NOMO-1 treated with dmso at 0.1 percent for 144 hours (cell line): ENCODE measurements at regions not wholly inside any gene's neighbourhood (a gene's known extent, or its start where the extent isn't known, plus 50 kb on each side); places are given as distances from the start of the nearest gene placed in this dataset.
"Not testable (repeated sequence)": the region's sequence is repeated elsewhere in the genome, so short reads cannot be mapped to it uniquely, and the experiment has no call there.

Experiments
- DNase-seq: peaks from one replicate; lab custom pipeline; 2025; ENCODE audit not compliant: unreplicated experiment; lab: John Stamatoyannopoulos, UW

- no peak for DNase-seq
Measured at GRCh38 chr6:97449444-97449966, 166.5 kb upstream of the MMS22L start.

DNA sequence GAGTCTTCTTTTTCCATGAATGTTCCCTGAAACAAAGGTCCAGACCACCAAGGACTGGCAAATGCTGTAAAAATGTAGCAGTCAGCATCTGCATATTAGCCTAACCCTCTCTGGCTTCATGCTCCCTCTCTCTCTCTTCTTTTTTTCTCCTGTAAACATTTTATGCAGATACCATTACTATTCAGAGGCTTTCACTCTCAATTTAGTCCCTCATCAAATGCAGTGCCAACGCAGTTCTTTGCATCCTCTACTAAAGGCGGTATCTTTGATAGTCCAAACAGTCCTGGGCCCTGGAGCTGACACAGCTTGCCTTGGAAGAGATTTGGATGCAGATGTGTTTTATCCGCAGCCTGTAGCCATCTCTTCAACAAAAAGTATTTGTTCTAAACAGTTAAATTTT is 167.1 kb upstream of the MMS22L start:
- DNase-seq, result no peak

- DNase-seq, result no peak
Measured at GRCh38 chr6:97456070-97456469, 173.1 kb upstream of the MMS22L start.

GRCh38 chr6:97459535-97459934 is 176.5 kb upstream of the MMS22L start:
- no peak for DNase-seq

DNA sequence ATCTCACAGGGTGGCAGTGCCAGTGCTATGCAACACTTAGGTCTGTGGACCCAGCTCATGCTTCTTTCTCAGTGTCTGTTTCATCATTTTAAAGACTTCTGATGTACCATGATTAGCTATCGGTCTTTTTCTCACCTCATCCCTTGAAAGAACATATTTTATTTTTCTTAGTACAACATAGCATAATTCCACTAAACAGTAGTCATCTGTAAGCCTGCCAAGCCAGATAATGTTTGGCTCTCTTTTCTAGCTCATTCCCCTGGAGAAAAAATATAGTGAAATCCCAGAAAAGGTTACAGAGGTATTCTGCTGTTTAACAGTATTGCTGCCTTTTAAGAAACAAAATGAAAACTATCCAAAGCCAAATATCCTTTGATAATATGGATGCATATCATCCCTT is 177.0 kb upstream of the MMS22L start:
- DNase-seq, result no peak

DNA sequence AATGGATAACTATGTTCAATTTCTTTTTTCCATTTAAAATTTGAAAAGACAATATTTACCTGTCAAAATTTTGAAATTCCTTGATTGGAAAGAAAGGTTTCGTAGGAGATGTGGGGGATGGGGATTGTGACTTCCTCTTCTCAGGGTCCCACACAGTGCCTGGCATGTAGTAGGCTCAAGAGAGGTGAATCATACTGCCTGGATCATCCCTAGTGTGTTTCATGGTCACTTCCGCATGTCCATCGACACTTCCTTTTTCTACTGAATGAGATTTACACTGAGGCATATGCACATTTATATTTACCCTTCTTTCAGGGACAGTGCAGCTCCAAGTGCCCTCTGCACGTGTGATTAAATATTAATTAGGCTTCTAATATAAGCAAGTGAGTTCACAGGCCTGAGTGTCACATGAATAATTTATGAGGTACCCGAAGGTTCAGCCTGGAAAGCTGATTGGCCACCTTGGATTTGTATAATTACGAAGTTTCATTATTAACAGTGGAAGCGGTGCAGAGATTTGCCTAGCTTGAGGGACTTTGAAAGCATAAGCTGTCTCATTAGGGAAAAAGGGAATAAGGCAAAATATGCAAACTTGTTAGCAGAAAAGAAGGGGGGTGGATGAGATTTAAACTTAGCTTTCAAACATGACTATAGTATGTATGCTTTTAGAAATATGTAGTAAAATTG is 177.5 kb upstream of the MMS22L start:
- DNase-seq, result no peak

DNA sequence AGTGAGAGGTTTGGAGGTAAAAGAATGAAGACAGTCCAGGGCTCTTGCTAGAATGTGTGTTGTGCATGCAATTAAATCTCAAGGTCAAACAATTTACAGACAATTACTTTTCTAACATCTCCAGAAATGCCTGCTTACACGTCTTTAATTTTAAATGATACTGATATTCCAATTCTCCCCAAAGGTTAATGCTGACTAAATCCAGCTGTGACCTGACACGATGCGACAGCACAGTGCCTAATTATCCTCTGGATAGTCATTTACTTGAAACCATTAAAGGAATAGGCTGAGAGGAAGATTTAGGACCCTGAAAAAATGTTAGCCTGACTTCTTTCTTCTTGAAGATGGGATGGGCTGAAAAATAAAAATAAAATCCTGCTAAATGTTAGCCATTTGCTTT is 178.2 kb upstream of the MMS22L start:
- DNase-seq, result no peak

- no peak for DNase-seq
Measured at GRCh38 chr6:97462031-97462430, 179.0 kb upstream of the MMS22L start.

DNA sequence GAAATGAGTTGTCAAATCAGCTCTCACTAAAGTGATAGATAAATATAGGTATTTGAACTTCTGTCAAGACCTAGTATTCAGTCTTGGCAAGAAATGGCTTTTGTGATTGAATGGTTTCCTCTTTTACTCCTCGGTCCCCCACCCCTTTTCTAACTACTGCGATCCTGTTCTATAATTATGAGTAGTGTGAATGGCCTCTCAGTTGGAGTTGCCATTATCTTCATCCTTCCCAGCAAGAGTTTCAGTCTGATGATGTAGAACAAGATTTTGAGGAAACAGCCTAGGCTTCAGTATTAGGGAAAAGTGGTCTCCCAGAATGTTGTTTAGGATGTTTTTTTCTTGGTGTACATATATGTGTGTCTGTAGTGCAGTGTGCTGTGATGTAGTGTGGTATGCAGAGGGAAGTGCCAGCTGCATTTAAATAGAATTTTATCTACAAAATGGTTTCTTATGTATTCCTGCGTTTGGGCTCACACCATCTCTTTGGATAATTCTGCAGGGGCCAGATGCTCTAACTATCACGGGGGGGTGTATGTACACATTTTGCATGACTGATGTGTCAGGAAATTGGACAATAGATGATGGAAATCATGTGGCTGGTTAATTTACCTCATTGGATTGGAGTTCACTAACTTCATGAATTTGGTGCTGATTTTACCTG is 180.1 kb upstream of the MMS22L start:
- no peak for DNase-seq

- DNase-seq, result no peak
Measured at GRCh38 chr6:97465877-97466561, 183.0 kb upstream of the MMS22L start.

DNA sequence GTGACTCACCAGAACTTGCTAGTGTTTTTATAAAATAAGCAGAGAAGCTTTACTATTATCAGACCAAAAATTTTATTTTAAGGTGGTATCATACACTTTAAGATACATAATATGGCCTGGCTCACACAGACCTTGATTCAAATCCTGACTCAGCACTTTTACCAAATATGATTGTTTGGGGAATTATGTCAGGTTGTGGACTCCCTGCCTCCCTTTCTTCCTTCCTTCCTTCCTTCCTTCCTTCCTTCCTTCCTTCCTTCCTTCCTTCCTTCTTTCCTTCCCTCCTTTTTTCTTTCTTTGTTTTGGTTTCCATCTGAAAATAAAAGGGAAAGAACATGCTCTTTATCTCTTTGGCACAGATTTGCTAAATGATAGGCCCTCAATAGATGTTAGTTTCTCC is 186.0 kb upstream of the MMS22L start:
- no peak for DNase-seq

GRCh38 chr6:97469451-97469850 is 186.4 kb upstream of the MMS22L start:
- DNase-seq, result no peak

DNA sequence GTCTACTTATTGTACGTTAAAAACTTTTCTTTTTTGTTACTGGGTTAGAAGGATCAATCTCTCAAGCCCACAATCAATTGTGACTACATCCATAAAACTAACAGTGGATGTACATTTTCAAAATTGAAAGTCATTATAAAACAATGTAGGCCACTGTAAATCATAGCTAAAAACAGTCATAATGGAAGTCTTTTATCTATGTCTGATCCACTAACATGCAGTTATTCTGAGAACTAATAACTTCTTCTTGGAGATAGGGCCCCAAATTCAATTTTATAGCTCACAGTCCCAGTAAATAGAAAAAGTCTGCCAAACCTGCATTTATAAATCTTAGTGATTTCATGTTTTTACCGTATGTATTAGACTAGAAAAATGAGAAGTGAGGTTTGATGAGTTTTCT is 187.3 kb upstream of the MMS22L start:
- no peak for DNase-seq

- no peak for DNase-seq
Measured at GRCh38 chr6:97473979-97474378, 191.0 kb upstream of the MMS22L start.

DNA sequence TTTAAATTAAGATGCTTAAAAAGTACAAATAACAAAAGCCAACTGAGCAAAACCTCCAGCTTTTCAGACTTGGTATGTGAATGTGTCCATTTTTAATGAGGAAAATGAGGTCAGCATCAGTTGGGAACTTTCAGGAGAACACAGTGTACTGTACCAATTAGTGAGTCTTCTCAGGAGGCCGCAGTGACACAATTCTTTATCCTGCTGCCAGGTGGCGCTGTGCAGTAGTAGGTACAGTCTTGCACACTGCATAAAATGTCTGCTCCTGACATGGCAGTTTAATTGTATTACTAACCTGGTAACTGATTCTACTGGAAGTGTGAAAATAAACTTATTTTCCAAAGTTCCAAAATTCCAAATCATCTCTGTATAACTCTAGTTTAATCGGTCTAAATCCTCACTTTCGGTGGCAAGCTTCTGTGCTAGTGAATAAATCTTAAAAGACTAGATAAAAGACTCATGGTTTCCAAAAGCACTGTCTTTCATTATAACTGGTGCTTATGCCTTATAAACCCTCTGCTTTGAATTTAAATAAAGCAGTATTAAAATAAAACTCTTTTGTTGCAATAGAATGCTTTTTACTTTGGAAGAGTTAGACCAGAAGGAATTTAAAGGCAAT is 214.8 kb upstream of the MMS22L start:
- no peak for DNase-seq

- DNase-seq, result no peak
Measured at GRCh38 chr6:97501853-97502252, 218.8 kb upstream of the MMS22L start.

DNA sequence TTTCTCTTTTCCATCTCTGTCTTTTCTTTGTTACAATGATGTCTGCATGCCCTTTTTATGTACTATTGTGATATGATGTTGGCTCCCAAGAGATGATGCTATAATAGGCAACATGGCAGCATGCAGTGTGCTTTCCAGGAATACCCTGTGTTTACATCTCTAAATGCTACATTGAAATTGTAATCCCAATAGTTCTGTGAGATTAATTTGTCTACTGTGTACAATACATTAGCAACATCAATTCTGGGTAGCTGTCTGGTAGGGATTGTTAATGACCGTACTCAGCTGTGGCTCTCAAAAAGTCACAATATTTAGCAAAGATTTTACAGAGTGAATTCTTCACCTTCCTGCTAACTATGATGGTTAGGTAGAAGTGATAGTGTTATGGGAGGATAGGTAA is 225.6 kb upstream of the MMS22L start:
- DNase-seq, result no peak

DNA sequence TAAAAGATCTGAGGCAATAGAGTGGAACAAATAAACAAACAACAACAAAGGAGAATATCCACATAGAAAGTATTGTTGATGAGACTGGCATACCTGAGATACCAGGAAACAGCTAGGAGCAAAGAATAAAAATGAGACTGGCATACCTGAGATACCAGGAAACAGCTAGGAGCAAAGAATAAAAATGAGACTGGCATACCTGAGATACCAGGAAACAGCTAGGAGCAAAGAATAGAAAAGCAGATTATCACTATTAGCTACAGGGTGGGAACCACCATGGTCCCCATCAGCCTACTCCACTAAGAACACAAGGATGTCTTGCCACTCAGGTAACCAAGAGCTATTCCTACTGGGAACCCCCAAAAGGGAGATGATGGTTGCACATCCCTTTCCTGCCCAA is 230.2 kb upstream of the MMS22L start:
- not testable (repeated sequence) for DNase-seq

GRCh38 chr6:97524811-97525210 is 241.8 kb upstream of the MMS22L start:
- DNase-seq, result no peak

GRCh38 chr6:97535800-97536199 is 252.8 kb upstream of the MMS22L start:
- DNase-seq, result no peak

- no peak for DNase-seq
Measured at GRCh38 chr6:97548354-97548753, 265.3 kb upstream of the MMS22L start.

- no peak for DNase-seq
Measured at GRCh38 chr6:97557355-97557754, 274.3 kb upstream of the MMS22L start.
